ENCODE measurements at regions not wholly inside any gene's neighbourhood (a gene's known extent, or its start where the extent isn't known, plus 50 kb on each side); places are given as distances from the start of the nearest gene placed in this dataset.

DNA sequence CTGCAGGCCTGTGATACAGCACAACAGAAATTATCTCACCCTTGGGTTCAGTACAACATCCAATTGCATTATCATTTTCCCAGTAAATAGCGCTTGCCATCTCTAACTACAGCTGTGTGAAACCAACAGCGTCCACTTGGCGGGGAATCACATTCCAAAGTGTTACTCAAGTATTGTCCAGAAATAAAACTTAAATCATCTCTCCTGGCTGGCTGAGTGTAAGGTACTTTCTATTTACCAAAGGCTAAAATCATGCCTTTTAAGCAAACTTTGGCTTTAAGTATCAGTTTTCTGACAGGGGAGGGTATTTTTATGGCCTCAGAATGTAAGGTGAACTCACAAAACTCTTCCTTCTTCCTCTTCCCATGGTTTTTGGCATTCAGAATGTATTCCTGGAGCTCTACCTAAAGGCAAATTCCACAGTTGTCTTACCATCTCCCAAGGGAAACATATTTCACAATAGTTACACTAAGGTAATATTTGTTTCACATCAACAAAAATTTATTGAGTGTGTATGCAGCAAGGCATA, 205.6 kb upstream of the MPDZ start:
- TF ChIP-seq, protein P1, sequence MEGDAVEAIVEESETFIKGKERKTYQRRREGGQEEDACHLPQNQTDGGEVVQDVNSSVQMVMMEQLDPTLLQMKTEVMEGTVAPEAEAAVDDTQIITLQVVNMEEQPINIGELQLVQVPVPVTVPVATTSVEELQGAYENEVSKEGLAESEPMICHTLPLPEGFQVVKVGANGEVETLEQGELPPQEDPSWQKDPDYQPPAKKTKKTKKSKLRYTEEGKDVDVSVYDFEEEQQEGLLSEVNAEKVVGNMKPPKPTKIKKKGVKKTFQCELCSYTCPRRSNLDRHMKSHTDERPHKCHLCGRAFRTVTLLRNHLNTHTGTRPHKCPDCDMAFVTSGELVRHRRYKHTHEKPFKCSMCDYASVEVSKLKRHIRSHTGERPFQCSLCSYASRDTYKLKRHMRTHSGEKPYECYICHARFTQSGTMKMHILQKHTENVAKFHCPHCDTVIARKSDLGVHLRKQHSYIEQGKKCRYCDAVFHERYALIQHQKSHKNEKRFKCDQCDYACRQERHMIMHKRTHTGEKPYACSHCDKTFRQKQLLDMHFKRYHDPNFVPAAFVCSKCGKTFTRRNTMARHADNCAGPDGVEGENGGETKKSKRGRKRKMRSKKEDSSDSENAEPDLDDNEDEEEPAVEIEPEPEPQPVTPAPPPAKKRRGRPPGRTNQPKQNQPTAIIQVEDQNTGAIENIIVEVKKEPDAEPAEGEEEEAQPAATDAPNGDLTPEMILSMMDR (IDR thresholded peaks at IDR 0.05), result no peak
- TF ChIP-seq POLR2A (IDR thresholded peaks at IDR 0.05), result no peak

Measured in Peyer's patch (tissue), 4 donors.